H54 (cell line): ENCODE measurements at regions not wholly inside any gene's neighbourhood (a gene's known extent, or its start where the extent isn't known, plus 50 kb on each side); places are given as distances from the start of the nearest gene placed in this dataset.

Source experiments
- DNase-seq: peaks from one replicate; pipeline ENCODE4 v3.0.0; 2011; ENCODE audit warnings: low spot score, mixed read lengths; ENCODE audit not compliant: insufficient read length
- FAIRE-seq: peaks from 3 replicates; lab custom pipeline; 2011; peaks lifted over from hg19 to GRCh38; lab: Jason Lieb, UNC
- POLR2A ChIP-seq: IDR thresholded peaks from 2 replicates; pipeline ENCODE4 v1.6.1; 2011; ENCODE audit warnings: low read depth, mild to moderate bottlenecking, low read length

GRCh38 chr4:128371876-128372275, 84.3 kb upstream of the PGRMC2 start:
- no peak for TF ChIP-seq POLR2A
- FAIRE-seq (no peak), DNase-seq (no peak)

DNA sequence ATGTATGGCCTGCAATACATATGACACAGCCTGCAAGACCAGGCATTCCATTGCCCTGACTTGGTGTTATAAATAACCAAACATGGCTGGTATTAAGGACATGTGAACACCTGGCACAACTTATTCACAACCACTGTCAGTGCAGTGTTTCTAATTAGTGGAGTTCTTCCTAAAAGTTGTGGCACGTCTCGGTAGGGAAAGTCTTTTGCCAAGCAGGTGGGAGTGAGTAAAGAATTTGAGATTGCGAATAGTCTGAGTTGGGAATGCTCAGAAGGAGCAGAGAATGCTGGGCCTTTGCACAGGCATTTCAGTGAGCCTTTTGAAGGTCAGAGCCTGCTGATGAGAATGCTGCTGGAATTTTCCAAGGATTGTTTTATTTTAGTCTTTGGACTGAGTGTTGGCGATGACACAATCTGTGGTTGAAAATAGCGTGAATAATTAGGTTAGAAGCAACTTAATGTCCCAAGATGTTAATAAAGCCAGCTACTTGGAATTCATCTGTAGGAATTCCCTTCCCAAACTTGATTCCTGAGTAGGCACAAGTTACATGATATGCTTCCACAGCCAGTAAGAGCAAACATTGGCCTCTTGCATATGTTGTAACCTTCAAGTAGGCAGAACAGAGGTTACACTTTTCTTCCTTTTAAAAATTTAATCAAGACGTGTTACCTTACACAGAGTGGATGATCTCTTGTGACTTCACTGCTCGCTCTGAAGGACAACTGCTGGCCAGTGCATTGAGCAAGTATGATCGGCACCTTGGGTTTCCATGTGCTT, 83.6 kb upstream of the PGRMC2 start:
- DNase-seq = no peak
- no peak for FAIRE-seq
- no peak for TF ChIP-seq POLR2A

- FAIRE-seq = no peak
- DNase-seq = no peak
Observed at GRCh38 chr4:128366212-128366611, 78.6 kb upstream of the PGRMC2 start.

GRCh38 chr4:128364565-128364964, 77.0 kb upstream of the PGRMC2 start:
- FAIRE-seq = no peak
- no peak for DNase-seq
- TF ChIP-seq POLR2A = no peak

More at GRCh38 chr4:128366212-128366611, 78.6 kb upstream of the PGRMC2 start:
- TF ChIP-seq POLR2A = no peak

- FAIRE-seq = no peak
- DNase-seq = no peak
- TF ChIP-seq POLR2A = no peak
Observed at GRCh38 chr4:128363966-128364365, 76.4 kb upstream of the PGRMC2 start.

GRCh38 chr4:128362760-128363159, 75.1 kb upstream of the PGRMC2 start:
- DNase-seq = no peak
- no peak for FAIRE-seq
- TF ChIP-seq POLR2A = no peak

DNA sequence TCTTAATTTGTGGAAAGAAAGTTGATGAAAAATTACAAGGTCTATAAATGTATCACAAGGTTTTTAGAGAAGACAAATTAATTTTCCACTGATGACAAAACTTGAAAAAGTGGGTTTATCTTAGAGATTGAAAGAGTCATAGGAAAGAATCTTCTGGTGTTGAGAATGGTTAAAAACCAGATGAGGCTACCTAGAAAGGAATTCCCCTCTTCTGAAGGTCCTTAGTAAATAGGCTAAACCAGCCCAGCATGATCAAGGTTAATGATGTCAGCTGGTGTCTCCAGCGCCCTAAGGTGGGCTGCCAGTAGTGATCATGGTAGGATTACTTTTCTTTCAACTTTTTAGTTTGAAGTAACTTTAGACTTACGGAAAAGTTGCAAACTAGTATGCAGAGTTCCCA, 71.8 kb upstream of the PGRMC2 start:
- no peak for DNase-seq
- no peak for FAIRE-seq

GRCh38 chr4:128358913-128359279, 71.3 kb upstream of the PGRMC2 start:
- no peak for TF ChIP-seq POLR2A
- DNase-seq (no peak), FAIRE-seq (no peak)

More for the DNA sequence above, 71.8 kb upstream of the PGRMC2 start:
- no peak for TF ChIP-seq POLR2A

- FAIRE-seq (no peak), DNase-seq (no peak)
- no peak for TF ChIP-seq POLR2A
Observed at GRCh38 chr4:128358231-128358912, 70.8 kb upstream of the PGRMC2 start.

DNA sequence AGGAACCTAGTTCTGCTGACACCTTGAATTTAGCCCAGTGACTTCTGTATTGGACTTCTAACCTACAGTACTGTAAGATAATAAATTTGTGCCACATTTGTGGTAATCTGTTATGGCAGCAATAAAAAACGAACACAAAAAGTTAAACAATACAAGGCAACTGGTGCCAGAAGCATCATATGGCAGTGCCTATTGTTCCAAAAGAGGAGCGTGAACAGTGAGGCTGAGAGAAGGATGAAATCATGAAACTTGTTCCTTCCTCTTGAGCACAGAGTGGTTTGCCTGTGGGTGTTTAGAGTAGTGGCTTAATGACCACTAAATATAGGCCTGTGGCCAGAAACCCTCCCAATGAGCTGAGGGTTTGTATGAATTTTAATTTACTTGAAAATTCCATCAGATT, 69.7 kb upstream of the PGRMC2 start:
- TF ChIP-seq POLR2A = no peak
- DNase-seq (no peak), FAIRE-seq (no peak)

GRCh38 chr4:128355305-128355704, 67.7 kb upstream of the PGRMC2 start:
- no peak for DNase-seq
- TF ChIP-seq POLR2A = no peak
- no peak for FAIRE-seq

- TF ChIP-seq POLR2A = no peak
- peak; percentile 24 for DNase-seq
- FAIRE-seq = peak; percentile 15
Observed at GRCh38 chr4:128354205-128354821, 66.7 kb upstream of the PGRMC2 start.

DNA sequence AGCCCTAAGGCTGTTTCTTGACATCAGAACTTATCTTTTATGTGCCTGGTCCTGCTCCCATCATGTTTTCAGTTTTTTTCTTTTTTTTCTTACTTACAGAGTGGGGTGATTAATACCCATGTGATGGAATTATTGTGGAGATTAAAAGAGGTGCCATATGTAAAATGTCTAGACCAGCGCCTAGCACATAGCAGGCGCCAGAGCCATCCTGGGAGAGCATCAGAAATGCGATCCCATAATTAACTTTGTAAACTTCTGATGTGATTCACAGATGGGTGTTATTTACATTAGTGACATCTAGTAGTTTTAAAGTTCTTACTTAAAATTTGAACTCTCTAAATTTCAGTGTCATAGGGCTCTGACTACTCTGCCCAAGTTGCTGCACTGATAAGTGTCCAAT, 66.2 kb upstream of the PGRMC2 start:
- FAIRE-seq (no peak), DNase-seq (no peak)
- TF ChIP-seq POLR2A = no peak

- TF ChIP-seq POLR2A = no peak
- no peak for FAIRE-seq
- no peak for DNase-seq
Observed at GRCh38 chr4:128351502-128351901, 63.9 kb upstream of the PGRMC2 start.

GRCh38 chr4:128350449-128351045, 62.9 kb upstream of the PGRMC2 start:
- no peak for TF ChIP-seq POLR2A
- DNase-seq (no peak), FAIRE-seq (no peak)
